ENCODE measurements at regions not wholly inside any gene's neighbourhood (a gene's known extent, or its start where the extent isn't known, plus 50 kb on each side); places are given as distances from the start of the nearest gene placed in this dataset.
"Not testable (repeated sequence)": the region's sequence is repeated elsewhere in the genome, so short reads cannot be mapped to it uniquely, and the experiment has no call there.

DNA sequence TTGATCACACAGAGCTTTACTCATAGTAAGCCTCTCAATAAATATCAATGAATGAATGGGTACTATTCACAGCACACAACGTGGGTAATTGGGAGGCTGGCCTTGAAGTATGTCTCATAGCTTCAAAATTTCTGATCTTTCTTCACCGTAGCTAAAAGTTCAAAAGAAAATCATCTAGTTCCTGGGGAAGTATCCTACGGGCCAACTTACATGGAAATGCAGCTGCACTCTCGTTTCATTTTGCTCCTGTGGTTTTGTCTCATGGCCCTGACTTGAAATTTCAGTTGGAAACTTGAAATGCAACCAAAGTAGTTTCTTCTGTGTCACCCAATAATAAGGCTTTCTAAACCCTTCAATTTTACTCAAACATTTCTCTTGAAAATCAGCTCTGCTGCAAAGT lies 76.1 kb upstream of the CNIH3 start:
- DNase-seq = no peak

DNA sequence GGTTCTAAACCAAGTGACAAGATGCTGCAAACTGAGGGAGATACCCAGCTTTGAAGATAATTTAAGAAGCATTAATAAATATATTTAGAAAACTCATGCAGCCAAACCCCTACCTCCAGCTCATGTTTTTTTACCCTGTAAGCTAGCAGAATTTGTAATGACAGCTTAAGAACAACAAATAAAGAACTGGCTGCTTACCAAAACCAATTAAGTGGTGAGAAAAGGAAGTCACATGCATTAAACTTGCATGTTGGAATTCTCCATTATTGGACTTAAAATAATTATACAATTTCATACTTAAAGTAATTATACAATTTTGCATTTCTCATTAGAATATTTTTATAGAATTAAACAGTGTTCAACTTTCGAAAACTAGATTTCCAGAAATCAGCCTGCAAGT lies 75.6 kb upstream of the CNIH3 start:
- DNase-seq = no peak

DNA sequence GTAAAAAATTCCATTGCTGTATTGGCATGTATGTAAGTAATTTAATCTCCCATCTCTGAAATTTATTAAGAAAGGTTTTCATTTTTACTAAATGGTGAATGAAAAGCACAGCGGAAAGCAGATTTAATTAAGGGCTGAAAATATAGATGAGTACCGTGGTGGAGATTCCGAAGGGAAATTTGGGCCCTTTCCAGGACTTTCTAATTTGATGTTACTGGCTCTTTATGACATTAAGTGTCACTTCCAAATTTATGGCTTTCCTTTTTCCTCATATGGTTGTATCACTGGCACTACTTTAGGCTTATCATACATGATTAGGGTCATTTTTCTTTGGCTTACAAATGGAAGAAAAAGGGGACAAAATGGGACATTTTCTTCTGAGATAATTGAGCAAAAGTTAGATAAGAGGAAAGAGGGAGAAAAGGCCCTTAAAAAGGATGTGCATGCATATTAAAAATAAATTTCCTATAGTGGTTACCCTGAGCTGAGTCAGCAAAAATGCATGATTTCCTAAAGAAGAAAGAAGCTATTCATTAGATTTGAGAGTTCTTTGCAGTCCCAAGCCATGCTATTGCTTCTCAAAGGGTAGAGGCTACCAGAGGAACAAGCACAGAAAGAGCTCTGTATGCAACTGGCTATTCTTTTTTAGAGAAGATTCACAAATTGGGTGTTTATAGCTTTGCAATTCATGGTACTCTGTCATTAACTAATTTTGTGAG lies 74.9 kb upstream of the CNIH3 start:
- no peak for DNase-seq

DNA sequence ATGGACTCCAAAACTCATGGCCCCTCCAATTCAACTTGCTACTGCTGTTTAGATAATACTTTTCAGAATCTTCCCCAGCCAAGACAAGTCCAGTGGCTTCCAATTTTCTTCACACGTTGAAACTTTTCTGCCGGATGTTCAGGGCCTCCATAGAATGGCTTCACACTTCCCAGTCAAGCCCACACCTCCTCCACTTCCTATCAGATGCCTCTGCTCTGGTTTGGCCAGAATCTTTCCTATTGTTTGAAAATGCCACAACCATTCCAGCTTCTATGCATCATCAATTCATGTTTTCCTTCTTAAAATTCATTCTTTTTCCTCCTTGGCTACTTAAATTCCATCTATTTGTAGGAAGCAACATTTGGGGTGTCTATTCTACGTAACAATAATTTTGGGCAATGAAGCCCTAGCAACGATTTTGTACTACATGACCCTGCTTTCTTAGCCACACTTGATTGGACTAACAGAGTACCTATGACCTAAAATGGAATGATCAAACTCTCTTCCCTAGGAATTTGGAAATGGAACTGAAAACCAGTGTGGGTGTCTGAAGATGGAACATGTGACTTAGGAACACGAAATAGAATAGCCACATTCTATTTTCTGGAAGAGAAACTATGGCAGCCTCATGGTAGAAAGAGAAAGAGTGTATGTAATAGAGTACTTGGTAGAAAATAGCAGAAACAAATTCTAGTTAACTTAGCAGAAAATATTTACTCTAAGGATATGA lies 74.1 kb upstream of the CNIH3 start:
- no peak for DNase-seq

DNA sequence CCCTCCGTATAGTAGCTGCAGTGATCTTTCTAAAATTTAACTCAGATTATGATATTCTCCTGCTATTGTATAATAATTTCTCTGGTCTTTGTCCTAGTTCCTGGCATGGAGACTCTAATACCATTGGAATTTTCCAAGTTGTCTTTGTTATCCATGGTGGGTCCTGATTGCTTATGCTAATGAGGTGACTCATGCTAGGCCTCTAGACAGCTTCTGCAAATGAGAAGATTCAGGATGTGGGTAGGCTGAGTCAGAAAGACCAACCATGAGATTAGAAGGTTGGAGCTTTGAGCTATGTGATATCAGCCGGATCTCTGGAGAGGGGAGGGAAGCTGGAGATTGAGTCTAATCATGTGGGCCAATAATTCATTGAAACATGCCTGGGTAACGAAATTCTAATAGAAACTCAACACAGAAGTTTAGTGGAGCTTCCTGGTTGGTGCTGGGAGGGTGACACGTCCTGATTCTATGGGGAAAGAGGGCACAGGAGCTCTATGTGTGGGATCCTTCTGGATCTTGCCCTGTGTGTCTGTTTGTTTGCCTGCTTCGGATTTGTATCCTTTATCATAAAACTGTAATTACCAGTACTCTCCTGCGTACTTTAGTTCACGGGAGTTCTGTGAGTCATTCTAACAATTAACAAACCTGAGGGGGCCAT lies 73.2 kb upstream of the CNIH3 start:
- peak; percentile 77 to 92 for DNase-seq

DNA sequence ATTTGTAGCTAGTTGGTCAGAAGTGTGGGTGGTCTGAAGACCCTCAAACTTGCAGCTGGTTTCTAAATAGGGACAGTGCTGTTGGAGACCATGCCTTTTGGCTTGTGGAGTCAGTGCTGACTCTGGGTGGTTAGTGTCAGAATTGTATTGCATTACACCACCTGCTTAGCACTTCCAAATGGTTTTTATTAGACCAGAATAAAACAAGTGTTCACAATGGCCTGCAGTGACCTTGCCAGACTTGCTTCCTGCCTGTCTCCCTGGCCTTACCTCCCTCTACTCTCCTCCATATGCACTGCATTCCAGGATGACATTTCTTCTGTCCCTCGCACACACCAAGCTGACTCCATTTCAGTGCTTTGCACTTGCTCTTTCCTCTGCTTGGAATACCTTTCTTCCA lies 72.7 kb upstream of the CNIH3 start:
- DNase-seq = peak in 1 of 2 experiments; percentile 10

DNA sequence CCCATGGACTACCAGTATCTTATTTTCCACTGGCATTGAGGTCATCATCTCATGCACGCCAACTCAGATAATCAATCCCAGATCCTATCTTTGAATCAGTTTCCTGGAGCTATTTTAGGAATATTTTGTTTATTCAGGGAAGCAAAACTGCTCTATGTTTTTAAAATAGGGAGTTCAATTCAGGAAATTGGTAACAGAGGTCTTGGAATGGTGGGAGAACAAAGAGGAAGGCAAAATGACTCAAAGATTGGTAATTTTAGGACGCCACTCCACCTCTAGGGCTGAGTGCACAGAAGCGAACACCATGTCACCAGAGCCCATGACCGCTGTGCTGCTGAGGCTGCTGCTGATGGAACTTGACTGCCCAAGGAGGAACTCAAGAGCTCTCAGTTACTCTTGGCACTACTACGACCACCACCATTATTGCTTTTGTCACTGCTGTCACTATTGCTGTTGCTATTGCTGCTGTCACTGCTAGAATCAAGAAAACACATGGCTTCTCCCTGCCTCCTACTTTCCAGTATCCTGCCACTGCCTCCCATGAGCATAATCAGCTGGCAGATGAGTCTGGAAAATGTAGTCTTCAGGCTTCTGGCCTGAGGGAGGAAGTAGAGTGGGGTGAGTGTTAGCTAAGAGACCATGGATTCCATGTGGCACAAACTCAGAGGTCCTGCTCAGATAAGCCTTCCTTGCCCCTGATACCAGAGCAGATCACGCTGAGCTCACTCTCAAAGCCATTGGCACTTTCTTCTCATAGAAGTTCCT lies 71.6 kb upstream of the CNIH3 start:
- DNase-seq = no peak

DNA sequence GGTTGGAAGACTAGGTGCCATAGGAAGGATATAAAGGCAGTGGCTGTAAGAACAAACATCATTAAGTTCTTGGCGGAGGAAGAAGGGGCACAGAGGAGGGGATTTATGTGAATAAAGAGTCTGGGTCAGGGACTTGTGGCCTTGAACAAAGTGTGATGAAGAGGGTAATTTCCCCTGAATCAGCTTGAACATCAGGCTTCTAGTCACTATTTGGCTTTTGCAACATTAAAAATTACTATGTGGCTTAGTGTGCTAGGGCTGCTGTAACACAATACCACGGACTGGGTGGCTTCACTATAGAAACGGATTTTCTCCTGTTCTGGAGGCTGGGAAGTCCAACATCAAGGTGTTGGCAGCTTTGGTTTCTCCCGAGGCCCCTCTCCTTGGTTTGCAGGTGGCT lies 70.5 kb upstream of the CNIH3 start:
- DNase-seq = no peak

DNA sequence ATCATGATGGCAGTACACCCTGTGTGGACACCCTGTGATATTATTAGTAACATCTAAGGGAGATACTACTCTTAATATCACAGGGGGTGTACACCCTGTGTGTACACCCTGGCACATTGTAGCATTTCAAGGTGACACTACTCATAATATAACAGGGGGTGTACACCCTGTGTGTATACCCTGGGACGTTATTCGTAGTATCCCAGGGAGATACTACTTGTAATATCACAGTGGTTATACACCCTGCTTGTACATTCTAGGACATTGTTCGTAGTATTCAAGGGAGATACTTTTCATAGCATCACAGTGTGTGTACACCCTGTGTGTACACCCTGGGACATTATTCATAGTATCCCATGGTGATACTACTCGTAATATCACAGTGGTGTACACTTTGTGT lies 67.4 kb upstream of the CNIH3 start:
- no peak for DNase-seq

DNA sequence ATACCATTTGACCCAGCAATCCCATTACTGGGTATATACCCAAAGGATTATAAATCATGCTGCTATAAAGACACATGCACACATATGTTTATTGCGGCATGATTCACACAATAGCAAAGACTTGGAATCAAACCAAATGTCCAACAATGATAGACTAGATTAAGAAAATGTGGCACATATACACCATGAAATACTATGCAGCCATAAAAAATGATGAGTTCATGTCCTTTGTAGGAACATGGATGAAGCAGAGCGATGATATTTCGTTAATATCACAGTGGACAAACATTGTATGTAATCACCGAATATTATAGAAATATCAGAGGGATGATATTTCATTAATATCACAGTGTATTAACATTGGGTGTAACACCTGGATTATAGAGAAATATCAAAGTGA lies 64.9 kb upstream of the CNIH3 start:
- DNase-seq = not testable (repeated sequence)

DNA sequence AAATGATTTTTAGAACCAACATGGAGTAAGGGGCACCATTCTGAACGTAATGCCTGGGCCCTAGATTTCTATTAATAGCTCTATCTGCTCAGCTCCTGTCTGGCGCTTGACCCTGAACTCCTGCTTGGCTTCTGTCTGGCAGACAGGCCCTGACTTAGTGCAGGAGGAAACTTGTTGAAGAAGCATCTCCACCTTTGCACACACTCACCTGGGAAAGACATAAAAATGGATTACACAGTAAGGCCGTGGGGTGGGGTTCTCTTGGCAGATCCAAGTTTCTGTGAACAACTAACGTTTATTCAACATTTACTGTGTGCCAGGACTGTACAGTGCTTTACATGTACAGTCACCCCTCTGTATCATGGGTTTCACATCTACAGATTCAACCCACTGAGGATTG lies 62.1 kb upstream of the CNIH3 start:
- no peak for DNase-seq

DNA sequence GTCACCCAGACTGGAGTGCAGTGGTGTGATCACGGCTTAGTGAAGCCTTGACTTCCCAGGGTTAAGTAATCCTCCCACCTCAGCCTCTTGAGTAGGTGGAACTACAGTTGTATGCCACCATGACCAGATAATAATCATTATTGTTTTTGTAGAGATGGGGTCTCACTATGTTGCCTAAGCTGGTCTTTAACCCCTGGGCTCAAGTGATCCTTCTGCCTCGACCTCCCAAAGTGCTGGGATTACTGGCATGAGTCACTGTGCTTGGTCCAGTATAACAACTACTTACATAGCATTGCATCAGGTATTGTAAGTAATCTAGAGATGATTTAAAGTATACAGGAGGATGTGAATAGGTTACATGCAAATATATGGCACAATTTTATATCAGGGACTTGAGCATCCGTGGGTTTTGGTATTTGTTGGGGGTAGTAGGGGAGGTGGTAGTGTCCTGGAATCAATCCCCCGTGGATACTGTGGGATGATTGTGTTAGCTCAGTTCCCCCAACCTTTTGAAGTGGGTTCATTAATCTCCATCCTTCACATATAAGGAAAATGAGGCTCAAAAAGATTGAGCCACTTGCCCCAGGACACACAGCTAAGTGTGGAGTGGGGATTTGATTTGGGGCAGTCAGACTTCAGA lies 61.4 kb upstream of the CNIH3 start:
- no peak for DNase-seq

DNA sequence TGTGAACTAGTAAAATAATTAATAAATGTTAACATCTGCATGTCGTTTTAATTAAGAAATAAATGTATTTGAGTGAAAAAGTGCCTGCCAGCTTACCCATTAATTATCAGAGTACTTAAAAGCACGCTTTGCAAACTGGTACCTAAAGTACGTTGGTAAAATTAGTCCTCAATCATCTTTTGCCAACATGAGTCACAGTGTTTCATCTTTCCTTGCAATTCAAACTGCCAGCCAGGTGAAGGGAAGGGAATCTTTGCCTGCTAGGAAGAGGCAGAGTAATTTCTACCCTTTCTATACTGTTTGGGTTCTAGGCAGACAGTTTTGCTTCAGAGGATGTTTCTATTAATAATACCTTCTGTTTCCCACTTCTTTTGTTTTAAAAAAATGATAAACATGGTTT lies 57.2 kb upstream of the CNIH3 start:
- DNase-seq = no peak

DNA sequence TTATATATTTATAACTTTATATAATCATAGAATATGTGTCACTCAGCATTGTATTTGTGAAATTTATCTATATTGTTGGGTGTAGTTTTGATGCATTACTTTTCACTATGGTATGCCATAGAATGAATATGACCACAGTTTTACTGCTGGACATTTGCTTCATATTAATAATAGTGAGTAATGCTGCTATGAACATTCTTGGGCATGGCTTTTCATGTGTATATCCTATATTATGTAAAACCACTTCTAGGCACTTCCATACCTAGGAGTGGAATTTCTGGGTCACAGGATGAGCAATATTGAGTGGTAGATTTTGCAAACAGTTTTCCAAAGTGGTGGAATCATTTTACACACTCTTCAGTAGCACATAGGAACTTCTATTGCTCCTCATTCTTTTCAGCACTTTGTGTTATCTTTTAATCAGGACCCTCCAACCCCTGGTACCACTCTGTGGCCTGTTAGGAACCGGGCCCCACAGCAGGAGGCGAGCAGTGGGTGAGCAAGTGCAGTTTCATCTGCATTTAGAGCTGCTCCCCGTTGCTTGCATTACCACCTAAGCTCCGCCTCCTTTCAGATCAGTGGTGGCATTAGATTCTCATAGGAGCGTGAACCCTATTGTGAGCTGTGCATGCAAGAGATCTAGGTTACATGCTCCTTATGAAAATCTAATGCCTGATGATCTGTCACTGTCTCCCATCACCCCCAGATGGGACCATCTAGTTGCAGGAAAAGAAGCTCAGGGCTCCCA lies 56.0 kb upstream of the CNIH3 start:
- no peak for DNase-seq

DNA sequence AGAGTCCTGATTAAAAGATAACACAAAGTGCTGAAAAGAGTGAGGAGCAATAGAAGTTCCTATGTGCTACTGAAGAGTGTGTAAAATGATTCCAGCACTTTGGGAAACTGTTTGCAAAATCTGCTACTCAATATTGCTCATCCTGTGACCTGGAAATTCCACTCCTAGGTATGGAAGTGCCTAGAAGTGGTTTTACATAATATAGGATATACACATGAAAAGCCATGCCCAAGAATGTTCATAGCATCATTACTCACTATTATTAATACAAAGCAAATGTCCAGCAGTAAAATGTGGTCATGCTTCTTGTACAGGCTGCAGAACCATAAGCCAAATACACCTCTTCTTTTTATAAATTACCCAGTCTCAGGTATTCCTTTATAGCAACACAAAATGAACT lies 53.2 kb upstream of the CNIH3 start:
- DNase-seq = not testable (repeated sequence)

DNA sequence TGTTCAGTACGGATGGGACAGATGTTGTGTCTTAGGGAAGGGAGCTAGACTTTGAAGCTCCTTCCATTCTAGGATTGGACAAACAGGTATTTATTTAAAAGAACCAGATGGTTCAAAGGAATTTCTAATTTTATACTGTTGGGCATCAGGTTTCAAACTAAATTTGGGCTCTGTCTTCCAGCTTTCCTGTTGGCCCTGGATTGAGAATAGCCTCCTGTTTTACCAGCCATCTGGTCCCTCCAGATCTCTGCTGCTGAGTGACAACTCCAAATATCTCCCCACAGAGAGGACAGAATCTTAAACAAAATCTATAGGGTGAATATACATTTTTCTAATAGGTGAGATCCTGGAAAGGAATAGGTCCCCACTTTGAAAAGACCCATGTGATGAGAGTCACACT lies 52.5 kb upstream of the CNIH3 start:
- DNase-seq = no peak

DNA sequence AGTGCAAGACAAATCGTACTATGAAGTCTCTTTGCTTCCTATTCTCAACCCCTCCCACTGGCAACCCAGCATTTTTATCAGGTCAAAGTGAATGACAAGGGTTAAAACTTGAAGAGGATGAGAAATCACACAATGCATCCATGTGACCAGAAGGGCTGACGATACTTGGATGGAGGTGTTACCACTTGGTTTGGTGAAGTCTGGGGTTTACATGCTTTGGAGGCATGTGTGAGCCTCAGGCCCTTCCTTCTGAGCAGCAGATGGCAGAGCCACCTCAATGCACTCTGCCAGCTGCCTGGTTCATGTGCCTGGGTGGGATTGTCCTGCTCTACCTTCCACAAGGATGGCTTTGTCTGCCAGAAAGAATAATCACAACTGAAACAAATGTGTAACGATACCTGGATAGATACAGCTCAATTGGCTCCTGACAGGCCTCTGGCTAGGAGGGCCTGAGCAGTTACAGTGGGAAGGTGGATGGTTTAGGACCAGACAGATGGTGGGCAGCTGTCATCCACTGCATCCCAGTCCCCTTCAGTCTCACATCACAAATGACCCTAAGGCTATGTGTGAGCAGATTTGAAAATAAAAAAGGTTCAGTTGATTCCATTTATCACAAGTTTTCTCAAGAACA lies 51.5 kb upstream of the CNIH3 start:
- no peak for DNase-seq

DNA sequence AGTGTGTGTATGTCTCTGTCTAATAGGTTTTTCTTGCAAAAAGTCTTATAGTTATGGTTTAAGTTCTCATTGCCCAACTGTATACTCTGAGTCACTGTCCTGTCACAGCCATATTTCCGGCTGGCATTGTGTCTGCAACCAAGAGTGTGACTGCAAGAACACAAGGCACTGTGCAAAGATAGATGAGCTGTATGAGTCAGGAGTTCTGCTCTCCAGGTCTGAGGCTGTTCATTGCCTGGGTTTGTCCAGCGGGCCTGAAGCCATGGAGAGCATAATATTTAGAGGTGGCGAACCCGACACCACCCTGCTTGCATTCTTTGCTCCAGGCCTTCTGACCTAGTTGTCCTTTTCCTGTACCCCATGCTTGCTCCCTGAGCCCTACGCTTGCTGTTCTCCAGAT lies 50.9 kb upstream of the CNIH3 start:
- peak; percentile 42 to 81 for DNase-seq

DNA sequence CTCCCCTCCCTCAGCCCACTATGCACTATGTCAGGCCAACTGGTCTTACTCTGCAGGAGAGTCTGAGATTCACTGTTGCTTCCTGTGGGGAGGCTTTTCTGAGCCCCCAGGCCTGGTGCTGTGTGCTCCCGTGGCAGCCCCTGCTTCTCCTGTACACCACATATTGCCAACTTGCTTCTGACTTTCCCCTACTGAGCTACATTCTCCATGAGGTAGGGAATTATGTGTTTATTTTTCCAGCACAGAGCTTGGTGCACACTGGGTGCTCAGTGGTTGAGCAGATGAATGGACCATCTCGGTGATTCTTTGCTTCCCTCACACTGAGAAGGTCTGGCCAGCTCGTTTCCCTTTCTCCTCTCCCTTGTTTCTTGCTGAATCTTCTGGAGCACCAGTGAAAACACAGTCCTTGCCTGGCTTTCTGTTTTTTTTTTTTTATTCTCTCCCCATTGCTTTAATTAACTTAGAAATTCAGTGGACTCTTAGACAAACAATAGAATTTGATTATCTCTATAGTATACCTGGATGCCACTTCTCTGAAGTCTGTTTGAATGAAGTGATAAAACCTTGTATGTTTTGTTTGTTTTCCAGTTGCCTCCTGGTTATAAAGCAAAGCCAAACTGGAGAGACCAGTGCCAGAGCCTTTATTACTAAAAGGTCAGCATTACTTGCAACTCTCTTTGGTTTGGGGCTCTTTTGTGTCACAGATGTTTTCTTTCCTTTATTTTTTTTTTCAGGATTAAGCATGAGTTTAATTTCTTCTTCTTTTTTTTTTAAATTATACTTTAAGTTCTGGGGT lies 50.3 kb upstream of the CNIH3 start:
- no peak for DNase-seq
